ENCODE measurements at regions not wholly inside any gene's neighbourhood (a gene's known extent, or its start where the extent isn't known, plus 50 kb on each side); places are given as distances from the start of the nearest gene placed in this dataset.

- DNase-seq, result no peak
Observed at GRCh38 chr13:33520468-33520839, 234.9 kb upstream of the STARD13 start.

- DNase-seq, result no peak
Observed at GRCh38 chr13:33524086-33524485, 238.5 kb upstream of the STARD13 start.

DNA sequence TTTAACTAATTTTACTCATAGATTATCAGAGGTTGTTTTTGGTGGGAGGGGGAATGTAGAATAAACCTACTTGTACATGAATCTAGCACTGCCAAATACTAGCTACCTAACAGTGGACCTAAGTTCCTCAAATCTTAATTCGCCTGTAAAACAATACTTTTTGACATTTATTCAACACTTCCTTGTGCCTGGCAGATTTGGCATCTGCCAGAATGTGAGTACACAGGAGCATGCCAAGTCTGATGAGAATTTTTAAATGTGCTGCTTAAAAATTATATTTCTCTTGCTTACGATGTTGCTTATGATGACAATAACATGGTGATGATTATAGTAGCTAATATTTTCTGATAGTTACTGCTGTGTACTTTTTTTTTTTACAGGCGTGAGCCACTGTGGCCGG is 240.2 kb upstream of the STARD13 start:
- no peak for DNase-seq

GRCh38 chr13:33526718-33527117 is 241.2 kb upstream of the STARD13 start:
- no peak for DNase-seq

- no peak for DNase-seq
Observed at GRCh38 chr13:33528896-33529295, 243.3 kb upstream of the STARD13 start.

GRCh38 chr13:33531484-33531883 is 245.9 kb upstream of the STARD13 start:
- DNase-seq, result no peak

DNA sequence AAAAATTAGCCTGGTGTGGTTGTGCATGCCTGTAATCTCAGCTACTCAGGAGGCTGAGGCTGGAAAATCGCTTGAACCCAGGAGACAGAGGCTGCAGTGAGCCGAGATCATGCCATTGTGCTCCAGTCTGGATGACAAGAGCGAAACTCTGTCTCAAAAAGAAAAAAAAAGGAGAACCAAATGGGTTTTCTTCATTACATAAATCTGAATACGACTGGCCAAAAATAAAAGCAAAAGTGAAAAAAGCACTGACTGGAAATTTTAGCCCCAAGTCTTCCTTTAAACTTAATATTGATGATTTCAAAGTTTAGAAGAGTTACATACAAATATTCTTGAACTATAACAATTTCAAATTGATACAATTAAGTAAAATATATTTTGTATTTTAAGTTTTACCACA is 249.5 kb upstream of the STARD13 start:
- DNase-seq, result no peak

DNA sequence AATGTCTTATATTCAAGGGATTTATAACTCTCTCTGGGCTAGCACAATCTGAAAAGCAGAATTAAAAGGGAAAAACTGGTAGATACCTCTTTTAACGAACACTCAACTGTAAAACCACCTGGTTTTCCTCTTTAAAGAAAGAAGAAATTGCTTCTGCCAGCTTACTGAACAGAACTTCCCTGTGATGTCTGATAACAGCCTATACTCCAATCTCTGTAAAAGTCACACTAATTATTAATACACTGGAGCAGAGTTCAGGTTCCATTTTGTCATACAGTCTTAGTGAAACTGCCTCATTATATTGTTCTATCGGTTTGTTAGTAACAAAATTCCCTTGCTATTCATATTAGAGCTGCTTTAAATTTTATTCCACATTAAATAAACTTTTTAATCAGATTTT is 251.0 kb upstream of the STARD13 start:
- no peak for DNase-seq

GRCh38 chr13:33537026-33537425 is 251.5 kb upstream of the STARD13 start:
- DNase-seq, result no peak

DNA sequence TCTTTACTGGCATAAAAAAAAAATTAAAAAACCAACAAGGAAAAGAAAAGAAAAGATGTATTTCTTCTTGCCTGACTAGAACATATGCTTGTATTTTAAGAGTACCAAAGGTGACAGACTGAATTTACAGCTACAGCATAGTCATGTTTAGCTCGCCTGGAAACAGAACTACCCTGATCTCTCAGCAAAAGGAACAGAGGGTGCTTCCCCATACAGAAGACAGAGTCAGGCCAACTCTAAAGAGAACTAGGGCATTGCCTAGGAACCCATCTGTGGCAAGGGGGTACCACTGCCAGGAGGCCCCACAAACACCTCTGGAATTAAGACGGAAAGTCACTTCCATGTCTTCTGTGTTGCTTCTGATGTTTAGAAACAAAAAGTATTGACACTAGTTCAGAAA is 252.1 kb upstream of the STARD13 start:
- DNase-seq, result no peak

- no peak for DNase-seq
Observed at GRCh38 chr13:33541456-33541855, 255.9 kb upstream of the STARD13 start.

- no peak for DNase-seq
Observed at GRCh38 chr13:33541962-33542308, 256.4 kb upstream of the STARD13 start.

- DNase-seq, result peak; percentile 100
Observed at GRCh38 chr13:33542309-33543088, 256.9 kb upstream of the STARD13 start.

DNA sequence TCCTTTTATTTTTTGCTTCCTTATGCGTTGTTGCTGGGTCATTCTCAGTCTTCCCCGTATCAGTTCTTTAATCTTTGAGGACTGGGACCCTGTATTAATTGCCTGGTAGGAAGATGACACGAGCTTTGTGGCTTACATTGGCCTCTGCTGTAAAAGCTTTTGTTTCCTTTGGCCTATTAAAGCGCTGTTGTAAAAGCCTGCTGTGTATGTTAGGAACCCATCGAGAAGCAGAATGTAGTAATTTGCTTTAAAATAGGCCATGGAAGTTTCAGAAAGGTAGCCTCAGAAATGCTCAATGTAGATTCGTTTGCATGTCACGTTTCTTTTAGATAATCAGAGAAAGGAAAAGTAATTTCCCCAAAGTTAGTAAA is 257.5 kb upstream of the STARD13 start:
- no peak for DNase-seq

GRCh38 chr13:33543631-33544265 is 258.2 kb upstream of the STARD13 start:
- DNase-seq, result peak; percentile 46

DNA sequence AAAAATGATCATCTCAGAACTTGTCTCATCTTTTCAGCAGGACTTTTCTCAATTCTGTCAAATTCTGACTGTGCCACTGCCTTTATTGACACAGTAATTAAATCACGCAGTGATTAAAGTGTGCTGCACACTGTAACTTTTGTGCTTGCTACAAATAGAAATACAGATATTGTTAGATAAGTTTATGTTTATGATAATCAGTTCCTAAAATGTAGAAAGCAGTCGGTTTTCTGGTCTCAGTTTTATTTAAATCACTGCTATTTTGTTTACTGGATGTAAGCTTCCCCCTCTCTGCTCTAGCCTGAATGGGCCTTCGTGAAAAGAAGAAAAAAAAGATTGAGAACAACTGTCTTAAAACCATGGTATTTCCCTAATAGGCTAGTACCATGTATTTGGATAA is 258.8 kb upstream of the STARD13 start:
- peak; percentile 22 for DNase-seq

- peak; percentile 57 for DNase-seq
Observed at GRCh38 chr13:33545492-33545891, 259.9 kb upstream of the STARD13 start.

DNA sequence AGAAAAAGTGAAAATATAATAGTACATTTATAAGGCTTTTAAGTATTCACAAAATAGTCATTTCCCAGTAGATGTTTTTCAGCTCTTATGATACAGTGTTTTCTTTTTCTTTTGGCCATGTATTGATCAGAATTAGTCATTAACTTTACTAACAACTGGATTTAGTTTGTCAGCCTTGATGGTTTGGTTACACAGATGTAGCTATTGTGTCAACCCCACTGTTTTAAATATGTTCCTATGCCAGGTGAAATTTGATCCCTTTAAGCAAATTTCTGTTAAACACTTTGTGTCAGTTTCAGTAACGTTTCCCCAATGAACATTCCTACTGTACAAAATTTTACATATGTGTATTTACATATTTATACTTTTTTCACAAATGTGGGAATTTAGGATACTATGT is 261.5 kb upstream of the STARD13 start:
- DNase-seq, result peak; percentile 37

DNA sequence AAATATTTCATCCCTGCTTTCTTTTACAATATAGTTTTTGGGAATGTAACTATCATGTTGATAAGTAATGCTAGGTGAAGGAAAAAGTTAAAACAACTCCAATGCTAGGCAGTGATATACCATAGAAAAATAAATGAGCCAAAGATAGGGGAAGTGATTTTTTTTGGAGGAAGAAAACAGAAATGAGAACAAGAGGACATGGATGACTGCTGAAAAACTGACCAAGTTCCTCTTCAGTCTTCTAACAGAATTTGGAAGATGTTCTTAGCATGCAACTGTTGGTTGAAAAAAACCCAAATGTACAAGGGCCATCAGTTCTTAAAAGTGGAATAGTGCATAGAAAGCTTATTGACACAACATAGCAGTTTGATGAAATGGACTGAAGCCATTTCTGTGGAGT is 262.5 kb upstream of the STARD13 start:
- no peak for DNase-seq

DNA sequence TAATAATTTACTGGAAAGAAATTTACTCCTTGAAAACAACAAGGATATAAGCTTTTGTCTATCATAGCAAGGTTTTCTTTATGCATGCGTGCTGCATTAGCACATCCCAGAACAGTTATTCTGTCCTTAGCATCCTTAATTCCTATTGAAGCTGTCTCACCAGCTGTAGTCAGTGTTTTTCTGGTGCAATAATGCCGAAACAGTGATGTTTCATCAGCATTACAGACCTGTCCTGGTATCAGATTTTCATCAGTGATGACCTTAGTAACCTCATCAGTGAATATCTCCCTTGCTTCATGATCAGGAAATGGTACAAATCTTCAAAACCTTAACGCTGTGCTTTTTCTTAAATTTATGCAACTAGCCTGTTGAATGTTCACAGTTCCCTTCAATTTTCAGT is 264.7 kb upstream of the STARD13 start:
- no peak for DNase-seq

DNA sequence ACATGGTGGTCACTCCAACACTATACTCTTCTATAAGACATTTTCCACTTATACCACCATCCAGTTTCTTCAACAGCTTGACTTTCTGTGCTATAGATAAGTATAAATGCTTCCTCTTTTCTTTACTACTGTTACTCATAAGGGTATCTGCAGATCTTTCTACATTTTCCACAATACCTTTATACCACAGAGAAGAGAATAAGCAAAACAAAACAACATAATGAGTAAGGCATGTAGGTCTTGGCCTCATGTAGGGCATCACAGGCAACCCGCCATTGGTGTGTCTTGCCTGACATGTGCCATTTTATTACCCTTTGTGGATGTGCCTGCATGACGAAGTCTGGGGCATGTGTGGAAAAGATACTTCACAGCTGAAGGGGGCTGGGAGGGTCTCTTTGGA is 265.3 kb upstream of the STARD13 start:
- DNase-seq, result no peak

GRCh38 chr13:33554919-33555791 is 262.8 kb upstream of the RFC3 start:
- DNase-seq, result no peak

- no peak for DNase-seq
Observed at GRCh38 chr13:33556828-33557227, 261.1 kb upstream of the RFC3 start.

DNA sequence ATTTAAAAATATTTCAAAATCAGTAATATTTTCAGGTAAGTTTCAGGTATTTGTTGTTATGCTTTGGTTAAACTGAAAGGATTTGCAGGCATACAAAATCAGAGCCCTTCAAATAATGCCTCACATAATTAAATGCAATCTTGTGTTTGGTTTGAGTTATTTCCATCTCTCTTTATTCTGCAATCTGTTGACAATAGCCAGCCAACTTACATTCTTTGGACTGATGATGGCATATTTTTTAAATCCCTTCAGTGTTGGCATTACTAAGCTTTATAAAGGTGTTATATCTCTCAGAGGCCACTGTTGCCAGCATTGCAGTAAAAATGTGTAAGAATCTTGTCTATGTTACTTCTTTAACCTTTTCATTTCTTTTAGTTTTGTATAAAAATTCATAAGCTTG is 257.2 kb upstream of the RFC3 start:
- DNase-seq, result no peak
